ENCODE measurements at regions not wholly inside any gene's neighbourhood (a gene's known extent, or its start where the extent isn't known, plus 50 kb on each side); places are given as distances from the start of the nearest gene placed in this dataset.

GRCh38 chr18:61713502-61713901 lies 179.3 kb downstream of the RNF152 start:
- TF ChIP-seq CTCF (IDR thresholded peaks at IDR 0.05): no peak

GRCh38 chr18:61710082-61710620 lies 182.7 kb downstream of the RNF152 start:
- no peak for TF ChIP-seq CTCF (IDR thresholded peaks at IDR 0.05)

GRCh38 chr18:61706276-61706915 lies 186.4 kb downstream of the RNF152 start:
- TF ChIP-seq CTCF (IDR thresholded peaks at IDR 0.05): no peak

- no peak for TF ChIP-seq CTCF (IDR thresholded peaks at IDR 0.05)
Observed at GRCh38 chr18:61703508-61703907, 189.3 kb downstream of the RNF152 start.

- TF ChIP-seq CTCF (IDR thresholded peaks at IDR 0.05): no peak
Observed at GRCh38 chr18:61702007-61702406, 190.8 kb downstream of the RNF152 start.

- no peak for TF ChIP-seq CTCF (IDR thresholded peaks at IDR 0.05)
Observed at GRCh38 chr18:61699397-61700110, 193.3 kb downstream of the RNF152 start.

- no peak for TF ChIP-seq CTCF (IDR thresholded peaks at IDR 0.05)
Observed at GRCh38 chr18:61697306-61697909, 195.4 kb downstream of the RNF152 start.

All from LNCAP (cell line).